Spleen (tissue), 7 donors: ENCODE measurements at regions not wholly inside any gene's neighbourhood (a gene's known extent, or its start where the extent isn't known, plus 50 kb on each side); places are given as distances from the start of the nearest gene placed in this dataset.

Experiments used
- CTCF ChIP-seq, 11 experiments: fragments of 200-600 bp in 7 of 11; fragments of 450-650 bp in 4 of 11; sonication (generic) in 4 of 11; IDR thresholded peaks in 8 of 11; conservative IDR thresholded peaks in 3 of 11; 1 replicate in 7 of 11; 2 replicates in 4 of 11; pipeline versions ENCODE4 v1.4.0 to v1.8.0; 2016 to 2021; ENCODE audit warnings: antibody characterized with exemption in 11 of 11, inconsistent platforms in 4 of 11, mild to moderate bottlenecking in 1 of 11
- POLR2A ChIP-seq, 3 donors: fragments of 450-650 bp; IDR thresholded peaks; one replicate each; pipeline ENCODE4 v1.5.1; 2017; ENCODE audit warnings: antibody characterized with exemption in 3 of 3, mild to moderate bottlenecking in 1 of 3
- POLR2AphosphoS5 ChIP-seq, 3 donors: sonication (generic); formaldehyde crosslinking; IDR thresholded peaks; one replicate each; pipeline ENCODE4 v1.5.1; 2017; ENCODE audit warnings: antibody characterized with exemption in 3 of 3
- donor health status: DM: no; HTN: no; CAD: no; lungs with moderate emphysema.
- donor health status: DM: no; HTN: no; CAD: no.
- donor health status: DM: no; HTN: no; CAD: no.

DNA sequence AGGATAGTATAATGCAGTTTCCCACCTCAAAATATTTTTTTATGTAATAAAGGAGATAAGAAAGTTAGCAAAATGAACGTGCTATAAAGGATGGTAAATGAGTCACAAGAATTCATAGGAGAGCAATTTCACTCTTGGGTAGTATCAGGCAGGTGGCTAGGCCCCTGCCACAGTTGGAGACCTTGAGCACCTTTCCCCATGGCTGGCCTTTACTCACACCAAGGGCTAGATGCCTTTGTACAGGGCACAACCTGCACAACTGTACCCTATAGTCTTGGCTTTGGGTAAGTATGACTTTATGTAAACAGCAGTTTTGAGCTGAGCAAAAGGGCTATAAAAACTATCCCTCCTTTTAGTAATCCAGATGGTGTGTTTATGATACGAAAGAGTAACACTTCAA is 85.1 kb downstream of the CTH start:
- TF ChIP-seq CTCF (IDR thresholded peaks at IDR 0.05 in 8 of 11, conservative IDR thresholded peaks at IDR 0.05 in 3 of 11) (no peak), POLR2A (IDR thresholded peaks at IDR 0.05) (no peak), POLR2AphosphoS5 (IDR thresholded peaks at IDR 0.05) (no peak)
